Nucleus accumbens (tissue), 56 donors: ENCODE measurements at regions not wholly inside any gene's neighbourhood (a gene's known extent, or its start where the extent isn't known, plus 50 kb on each side); places are given as distances from the start of the nearest gene placed in this dataset.

Source experiments
- DNase-seq, 56 donors: peaks; one replicate each; lab custom pipeline; 2025; lab: John Stamatoyannopoulos, UW

- DNase-seq: no peak
Observed at GRCh38 chr11:134679592-134679991, 267.6 kb upstream of the B3GAT1 start.

GRCh38 chr11:134678744-134679143 lies 266.7 kb upstream of the B3GAT1 start:
- DNase-seq: no peak

- no peak for DNase-seq
Observed at GRCh38 chr11:134677891-134678551, 266.0 kb upstream of the B3GAT1 start.

- no peak for DNase-seq
Observed at GRCh38 chr11:134677397-134677822, 265.4 kb upstream of the B3GAT1 start.

GRCh38 chr11:134676516-134677287 lies 264.7 kb upstream of the B3GAT1 start:
- DNase-seq: no peak

GRCh38 chr11:134675983-134676382 lies 263.9 kb upstream of the B3GAT1 start:
- no peak for DNase-seq

GRCh38 chr11:134674974-134675373 lies 262.9 kb upstream of the B3GAT1 start:
- DNase-seq: no peak

- no peak for DNase-seq
Observed at GRCh38 chr11:134670961-134671370, 258.9 kb upstream of the B3GAT1 start.

- no peak for DNase-seq
Observed at GRCh38 chr11:134670247-134670782, 258.3 kb upstream of the B3GAT1 start.

GRCh38 chr11:134669796-134670195 lies 257.8 kb upstream of the B3GAT1 start:
- no peak for DNase-seq

- DNase-seq: no peak
Observed at GRCh38 chr11:134668796-134669195, 256.8 kb upstream of the B3GAT1 start.

- DNase-seq: no peak
Observed at GRCh38 chr11:134668076-134668475, 256.0 kb upstream of the B3GAT1 start.

GRCh38 chr11:134667505-134667904 lies 255.5 kb upstream of the B3GAT1 start:
- no peak for DNase-seq

GRCh38 chr11:134667175-134667500 lies 255.1 kb upstream of the B3GAT1 start:
- DNase-seq: no peak

- no peak for DNase-seq
Observed at GRCh38 chr11:134666273-134667174, 254.5 kb upstream of the B3GAT1 start.

GRCh38 chr11:134665571-134666270 lies 253.7 kb upstream of the B3GAT1 start:
- no peak for DNase-seq

- DNase-seq: no peak
Observed at GRCh38 chr11:134665188-134665535, 253.1 kb upstream of the B3GAT1 start.

- DNase-seq: no peak
Observed at GRCh38 chr11:134664447-134665187, 252.6 kb upstream of the B3GAT1 start.

- DNase-seq: no peak
Observed at GRCh38 chr11:134663506-134664313, 251.7 kb upstream of the B3GAT1 start.
